Epithelial cell of esophagus (primary cell): ENCODE measurements at regions not wholly inside any gene's neighbourhood (a gene's known extent, or its start where the extent isn't known, plus 50 kb on each side); places are given as distances from the start of the nearest gene placed in this dataset.
A peak's percentile ranks its signal among the peaks of the same experiment; 100 is the strongest.

Experiments
- DNase-seq: peaks from one replicate; pipeline ENCODE4 v3.0.0; 2010; ENCODE audit warnings: low read depth
- H3K4me3 ChIP-seq: 2 replicates; pipeline ENCODE4 v1.5.1; 2011; ENCODE audit warnings: mild to moderate bottlenecking, low read length, control low read depth
- TF ChIP-seq, protein P1 (sequence below): IDR thresholded peaks from 2 replicates; pipeline ENCODE4 v1.5.1; 2011; ENCODE audit warnings: low read depth, mild to moderate bottlenecking, low read length, control low read depth, inconsistent platforms; ENCODE audit not compliant: insufficient read depth; ENCODE audit errors: missing control alignments

GRCh38 chr11:105553025-105553424 lies 56.8 kb upstream of the GRIA4 start:
- no peak overlapping the region for H3K4me3 ChIP-seq
- TF ChIP-seq, protein P1, sequence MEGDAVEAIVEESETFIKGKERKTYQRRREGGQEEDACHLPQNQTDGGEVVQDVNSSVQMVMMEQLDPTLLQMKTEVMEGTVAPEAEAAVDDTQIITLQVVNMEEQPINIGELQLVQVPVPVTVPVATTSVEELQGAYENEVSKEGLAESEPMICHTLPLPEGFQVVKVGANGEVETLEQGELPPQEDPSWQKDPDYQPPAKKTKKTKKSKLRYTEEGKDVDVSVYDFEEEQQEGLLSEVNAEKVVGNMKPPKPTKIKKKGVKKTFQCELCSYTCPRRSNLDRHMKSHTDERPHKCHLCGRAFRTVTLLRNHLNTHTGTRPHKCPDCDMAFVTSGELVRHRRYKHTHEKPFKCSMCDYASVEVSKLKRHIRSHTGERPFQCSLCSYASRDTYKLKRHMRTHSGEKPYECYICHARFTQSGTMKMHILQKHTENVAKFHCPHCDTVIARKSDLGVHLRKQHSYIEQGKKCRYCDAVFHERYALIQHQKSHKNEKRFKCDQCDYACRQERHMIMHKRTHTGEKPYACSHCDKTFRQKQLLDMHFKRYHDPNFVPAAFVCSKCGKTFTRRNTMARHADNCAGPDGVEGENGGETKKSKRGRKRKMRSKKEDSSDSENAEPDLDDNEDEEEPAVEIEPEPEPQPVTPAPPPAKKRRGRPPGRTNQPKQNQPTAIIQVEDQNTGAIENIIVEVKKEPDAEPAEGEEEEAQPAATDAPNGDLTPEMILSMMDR: no peak
- peak; percentile 4 for DNase-seq

- no peak overlapping the region for H3K4me3 ChIP-seq
- TF ChIP-seq, protein P1: no peak
- no peak for DNase-seq
Measured at GRCh38 chr11:105548359-105548758, 61.5 kb upstream of the GRIA4 start.

- no peak for DNase-seq
- no peak overlapping the region for H3K4me3 ChIP-seq
- TF ChIP-seq, protein P1: no peak
Measured at GRCh38 chr11:105538588-105538987, 71.3 kb upstream of the GRIA4 start.

DNA sequence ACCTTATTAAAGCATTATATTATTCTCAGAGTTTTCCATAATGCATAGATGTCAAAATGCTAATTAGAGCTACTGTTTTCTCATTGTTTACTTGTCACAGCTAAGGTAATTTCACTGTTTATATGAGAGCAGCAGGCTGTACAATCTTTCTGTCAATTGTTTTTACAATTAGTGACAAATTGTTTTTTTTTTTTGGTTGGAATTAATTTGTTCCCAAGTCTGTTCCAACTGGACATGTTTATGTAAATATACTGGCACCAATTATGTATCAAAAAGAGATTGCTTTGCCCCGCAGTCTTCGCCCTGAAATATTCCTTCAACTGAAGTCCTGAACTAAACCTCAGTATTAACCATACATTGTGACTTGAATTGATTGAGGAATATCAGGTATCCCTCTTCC lies 72.3 kb upstream of the GRIA4 start:
- DNase-seq: no peak

DNA sequence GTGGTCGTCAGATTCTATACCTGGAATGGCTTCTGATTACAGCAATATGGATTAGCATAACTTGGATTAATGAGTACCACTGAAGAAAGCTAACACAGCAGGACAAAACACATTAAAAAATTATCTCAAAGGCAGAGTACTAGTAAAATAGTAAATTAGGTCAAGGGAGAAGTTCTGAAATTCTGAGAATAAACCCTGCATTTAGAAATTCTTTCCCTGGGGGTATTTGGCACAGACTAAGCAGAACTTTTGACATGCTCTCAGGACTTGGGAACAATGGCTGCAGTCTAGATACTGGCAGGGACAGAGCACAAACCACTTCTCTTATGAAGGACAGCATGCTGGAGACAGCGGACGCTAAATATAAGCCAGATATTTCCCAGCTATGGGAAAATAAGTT lies 85.6 kb upstream of the GRIA4 start:
- H3K4me3 ChIP-seq: no peak overlapping the region
- DNase-seq: no peak
- TF ChIP-seq, protein P1: no peak

More for the DNA sequence above, 72.3 kb upstream of the GRIA4 start:
- no peak overlapping the region for H3K4me3 ChIP-seq
- TF ChIP-seq, protein P1: no peak

- TF ChIP-seq, protein P1: no peak
- no peak overlapping the region for H3K4me3 ChIP-seq
- no peak for DNase-seq
Measured at GRCh38 chr11:105520706-105521345, 89.0 kb upstream of the GRIA4 start.
